Activated T-helper 1 cell treated with anti-CD3 and anti-CD28 coated beads, Interleukin-12 subunit alpha, Interleukin-12 subunit beta, Interleukin-2, Interleukin-4 antibody, amounts not matched to agents 30 ng/mL and 10 ng/mL and 1 ng/mL, durations not matched to agents 14 hours and 24 hours and 36 hours (primary cell): ENCODE measurements at regions not wholly inside any gene's neighbourhood (a gene's known extent, or its start where the extent isn't known, plus 50 kb on each side); places are given as distances from the start of the nearest gene placed in this dataset.

Experiments
- DNase-seq: peaks from one replicate; pipeline ENCODE4 v3.0.0; 2021; ENCODE audit warnings: low spot score
- H3K27ac Mint-ChIP-seq: one replicate; pipeline ENCODE4 v1.8.0; 2021; ENCODE audit warnings: mild to moderate bottlenecking, mixed read lengths
- H3K27me3 Mint-ChIP-seq: one replicate; pipeline ENCODE4 v1.8.0; 2022; ENCODE audit warnings: mild to moderate bottlenecking, moderate library complexity, mixed read lengths; ENCODE audit not compliant: insufficient read depth
- H3K36me3 Mint-ChIP-seq: one replicate; pipeline ENCODE4 v1.8.0; 2021; ENCODE audit warnings: low read depth, mixed read lengths
- H3K4me1 Mint-ChIP-seq: one replicate; pipeline ENCODE4 v1.8.0; 2021; ENCODE audit warnings: low read depth, mixed read lengths
- H3K4me3 Mint-ChIP-seq: one replicate; pipeline ENCODE4 v1.8.0; 2021; ENCODE audit warnings: mild to moderate bottlenecking, moderate library complexity, mixed read lengths
- H3K9me3 Mint-ChIP-seq: one replicate; pipeline ENCODE4 v1.8.0; 2021; ENCODE audit warnings: mixed read lengths
- intact Hi-C: fragments of 100-400 bp; cut with micrococcal nuclease; formaldehyde crosslinking; loops from one replicate; pipeline ENCODE4 v1.15.1; 2024

DNA sequence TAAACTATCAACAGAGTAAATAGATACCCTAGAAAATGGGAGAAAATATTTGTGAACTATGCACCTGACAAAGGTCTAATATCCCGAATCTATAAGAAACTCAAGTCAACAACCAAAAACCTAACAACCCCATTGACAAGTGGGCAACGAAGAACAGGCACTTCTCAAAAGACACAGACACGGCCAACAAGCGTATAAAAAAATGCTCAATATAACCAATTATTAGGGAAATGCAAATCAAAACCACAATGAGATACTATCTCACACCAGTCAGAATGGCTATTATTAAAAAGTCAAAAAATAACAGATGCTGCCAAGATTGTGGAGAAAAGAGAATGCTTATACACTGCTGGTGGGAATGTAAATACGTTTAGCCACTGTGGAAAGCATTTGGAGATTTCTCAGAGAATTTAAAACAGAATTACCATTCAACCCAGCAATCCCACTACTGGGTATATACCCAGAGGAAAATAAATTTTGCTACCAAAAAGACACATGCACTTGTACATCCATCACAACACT lies 63.2 kb upstream of the CAV2 start:
- DNase-seq, result no peak
- intact Hi-C loops, result no loop called here
- Mint-ChIP-seq H3K27me3 (peaks cover 10% of the 10 kb centered on the region), H3K9me3 (no peaks in the 10 kb centered on the region), H3K27ac (no peak overlapping the region), H3K36me3 (no peaks in the 10 kb centered on the region), H3K4me1 (no peaks in the 10 kb centered on the region), H3K4me3 (no peak overlapping the region)

DNA sequence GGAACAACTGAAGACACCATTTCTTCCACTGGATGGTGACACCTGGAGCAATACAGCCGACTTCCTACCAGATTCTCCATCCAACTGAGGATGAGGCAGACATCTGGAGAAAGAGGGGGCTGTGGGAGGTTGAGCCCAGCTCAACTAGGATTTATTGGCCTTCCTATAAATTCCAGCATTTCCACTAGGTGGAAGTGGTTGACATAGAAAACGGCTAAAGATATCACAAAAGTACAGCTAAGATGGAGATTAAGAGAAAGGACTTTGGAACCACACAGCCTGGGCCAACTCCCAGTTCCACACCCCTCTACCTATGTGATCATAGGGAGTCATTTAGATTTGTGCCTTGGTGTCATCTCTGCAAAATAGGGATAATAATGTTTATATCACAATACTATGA lies 61.3 kb upstream of the CAV2 start:
- Mint-ChIP-seq H3K27ac (no peak overlapping the region), H3K9me3 (no peaks in the 10 kb centered on the region), H3K4me1 (no peaks in the 10 kb centered on the region), H3K4me3 (no peak overlapping the region), H3K36me3 (no peaks in the 10 kb centered on the region), H3K27me3 (peaks cover 10% of the 10 kb centered on the region)
- intact Hi-C loops, result no loop called here
- DNase-seq, result no peak

- no peak overlapping the region for H3K27ac Mint-ChIP-seq
- intact Hi-C loops, result no loop called here
- H3K9me3 Mint-ChIP-seq, result no peaks in the 10 kb centered on the region
Observed at GRCh38 chr7:116439005-116439404, 60.5 kb upstream of the CAV2 start.

DNA sequence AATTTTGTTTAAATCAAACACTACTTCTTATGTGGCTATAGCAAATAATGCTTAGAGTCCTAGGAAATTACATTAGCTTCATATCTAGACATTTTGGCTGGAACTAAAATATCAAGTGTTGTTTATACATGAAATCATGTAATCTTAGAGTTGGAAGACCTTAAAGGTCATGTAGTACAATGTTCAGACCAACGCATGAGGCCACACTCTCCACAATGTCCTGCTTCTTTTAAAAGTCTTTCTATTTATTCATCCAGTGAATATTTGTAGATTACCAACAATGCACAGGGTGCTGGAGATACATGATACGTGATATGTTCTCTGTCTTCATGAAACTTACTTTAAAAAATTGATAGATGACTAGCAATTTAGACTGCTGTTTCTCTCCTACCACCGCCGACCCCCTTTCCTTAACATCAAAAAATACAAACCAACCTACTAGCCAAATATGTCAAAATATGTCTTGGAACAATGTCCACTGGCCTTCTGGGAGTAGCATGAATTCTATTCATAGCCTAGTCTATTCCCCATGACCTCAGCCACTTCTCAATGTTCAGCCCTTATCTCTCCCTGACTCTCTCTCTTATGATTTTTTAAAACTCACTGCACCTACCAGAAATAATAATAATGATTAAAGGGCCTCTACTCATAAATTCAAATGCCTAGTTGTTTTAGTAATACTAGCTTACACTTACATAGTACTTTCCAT lies 59.5 kb upstream of the CAV2 start:
- DNase-seq, result no peak
- H3K36me3 Mint-ChIP-seq, result no peaks in the 10 kb centered on the region
- no peak overlapping the region for H3K27ac Mint-ChIP-seq
- no peaks in the 10 kb centered on the region for H3K4me1 Mint-ChIP-seq
- intact Hi-C loops, result no loop called here
- H3K4me3 Mint-ChIP-seq, result no peak overlapping the region
- peaks cover 10% of the 10 kb centered on the region for H3K27me3 Mint-ChIP-seq
- H3K9me3 Mint-ChIP-seq, result no peaks in the 10 kb centered on the region

More at GRCh38 chr7:116439005-116439404, 60.5 kb upstream of the CAV2 start:
- Mint-ChIP-seq H3K27me3 (peaks cover 10% of the 10 kb centered on the region), H3K36me3 (no peaks in the 10 kb centered on the region), H3K4me3 (no peak overlapping the region), H3K4me1 (no peaks in the 10 kb centered on the region)
- DNase-seq, result no peak

DNA sequence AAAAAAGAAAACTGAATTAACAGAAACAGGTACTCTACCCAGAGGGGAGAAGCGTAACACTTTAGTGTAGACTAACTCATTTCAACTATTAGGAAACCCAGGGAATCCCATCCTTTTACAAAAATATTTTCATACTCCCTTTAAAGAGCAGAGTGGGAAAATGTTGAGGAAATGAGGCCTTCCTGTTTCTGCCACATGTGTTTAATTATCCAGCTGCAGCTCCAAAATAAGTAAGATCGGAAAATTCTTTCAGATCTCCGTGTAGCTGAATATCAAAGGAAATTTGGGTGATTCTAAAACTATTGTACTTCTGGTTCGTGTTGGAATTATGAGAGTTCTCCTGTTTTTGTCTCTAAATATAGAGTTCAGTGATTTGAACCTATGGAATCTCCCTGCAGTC lies 58.0 kb upstream of the CAV2 start:
- Mint-ChIP-seq H3K9me3 (no peaks in the 10 kb centered on the region), H3K4me3 (no peak overlapping the region), H3K27me3 (peaks cover 7% of the 10 kb centered on the region), H3K36me3 (no peaks in the 10 kb centered on the region), H3K4me1 (no peaks in the 10 kb centered on the region), H3K27ac (no peak overlapping the region)
- intact Hi-C loops, result no loop called here
- no peak for DNase-seq

DNA sequence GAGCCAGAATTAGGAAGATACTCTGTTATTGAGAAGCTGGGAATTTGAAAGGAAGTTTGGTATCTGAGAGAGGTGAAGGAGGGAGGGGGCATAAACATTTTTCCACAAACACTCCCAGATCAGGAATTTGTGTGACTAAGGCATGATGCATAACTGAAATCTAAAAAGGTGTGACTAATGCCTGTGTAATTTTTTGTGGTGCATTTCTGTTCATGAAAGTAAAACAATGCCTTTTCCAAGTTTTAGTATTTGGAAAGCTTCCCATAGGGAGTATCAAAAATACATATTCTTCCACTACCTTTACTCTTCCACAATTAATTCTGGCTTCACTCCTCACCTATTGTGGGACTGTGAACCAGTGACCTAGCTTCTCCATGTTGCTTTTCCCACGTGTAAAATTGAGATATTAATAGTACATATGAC lies 56.4 kb upstream of the CAV2 start:
- H3K27ac Mint-ChIP-seq, result no peak overlapping the region
- H3K36me3 Mint-ChIP-seq, result no peaks in the 10 kb centered on the region
- H3K4me3 Mint-ChIP-seq, result no peak overlapping the region
- no peaks in the 10 kb centered on the region for H3K27me3 Mint-ChIP-seq
- no peaks in the 10 kb centered on the region for H3K9me3 Mint-ChIP-seq
- intact Hi-C loops, result no loop called here
- H3K4me1 Mint-ChIP-seq, result no peaks in the 10 kb centered on the region
- DNase-seq, result no peak

DNA sequence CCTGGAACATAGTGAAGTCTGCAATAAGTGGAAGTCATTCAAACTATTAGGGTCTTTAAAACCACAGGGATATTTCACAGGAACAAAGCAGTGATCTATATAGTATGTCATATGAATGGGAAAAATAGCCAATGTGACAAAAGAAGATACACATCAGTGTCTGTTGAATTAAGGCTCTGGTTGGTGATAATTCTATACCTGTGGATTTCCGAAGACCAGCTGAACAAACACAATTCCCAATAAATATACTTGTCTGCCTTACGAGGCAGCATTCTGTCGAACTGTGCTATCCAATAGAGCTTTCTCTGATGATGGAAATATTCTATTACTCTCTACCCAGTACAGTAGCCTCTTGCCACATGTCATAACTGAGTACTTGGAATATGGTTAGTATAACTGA lies 55.9 kb upstream of the CAV2 start:
- DNase-seq, result no peak
- no peaks in the 10 kb centered on the region for H3K27me3 Mint-ChIP-seq
- no peaks in the 10 kb centered on the region for H3K36me3 Mint-ChIP-seq

GRCh38 chr7:116445447-116446211 lies 53.9 kb upstream of the CAV2 start:
- intact Hi-C loops, result no loop called here
- no peak for DNase-seq
- no peaks in the 10 kb centered on the region for H3K27me3 Mint-ChIP-seq
- no peaks in the 10 kb centered on the region for H3K4me1 Mint-ChIP-seq
- H3K9me3 Mint-ChIP-seq, result no peaks in the 10 kb centered on the region
- H3K36me3 Mint-ChIP-seq, result no peaks in the 10 kb centered on the region
- no peak overlapping the region for H3K4me3 Mint-ChIP-seq
- no peak overlapping the region for H3K27ac Mint-ChIP-seq

More for the DNA sequence above, 55.9 kb upstream of the CAV2 start:
- no peaks in the 10 kb centered on the region for H3K4me1 Mint-ChIP-seq
- no peak overlapping the region for H3K4me3 Mint-ChIP-seq
- no peak overlapping the region for H3K27ac Mint-ChIP-seq
- intact Hi-C loops, result no loop called here
- H3K9me3 Mint-ChIP-seq, result no peaks in the 10 kb centered on the region

DNA sequence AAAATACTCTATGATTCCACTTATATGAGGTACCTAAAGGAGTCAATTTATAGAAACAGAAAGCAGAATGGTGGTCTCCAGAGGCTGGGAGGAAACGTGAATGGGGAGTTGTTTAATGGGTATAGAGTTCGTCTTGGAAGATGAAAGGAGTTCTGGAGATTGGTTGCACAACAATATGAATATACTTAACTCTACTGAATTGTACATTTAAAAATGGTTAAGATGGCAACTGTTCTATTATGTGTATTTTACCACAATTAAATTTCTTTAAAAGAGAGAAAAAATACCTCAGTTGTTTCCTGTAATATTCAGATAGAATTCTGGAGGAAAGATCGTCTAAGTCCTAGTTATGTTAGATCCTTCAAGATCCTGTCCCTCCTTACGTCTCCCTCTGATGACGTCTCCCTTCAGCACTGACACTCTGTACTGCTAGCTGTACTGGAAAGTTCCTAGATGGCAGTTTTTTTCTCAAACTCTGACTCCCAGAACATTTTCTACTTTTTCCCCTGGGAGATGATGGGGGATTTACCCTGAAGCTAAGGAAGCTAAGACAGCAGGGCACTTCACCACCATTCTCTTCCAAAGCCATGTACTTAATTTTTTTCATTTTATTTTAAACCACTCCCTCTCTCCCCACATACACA lies 53.2 kb upstream of the CAV2 start:
- intact Hi-C loops, result no loop called here
- no peak overlapping the region for H3K27ac Mint-ChIP-seq
- no peaks in the 10 kb centered on the region for H3K4me1 Mint-ChIP-seq
- H3K27me3 Mint-ChIP-seq, result no peaks in the 10 kb centered on the region
- no peak for DNase-seq
- H3K4me3 Mint-ChIP-seq, result no peak overlapping the region
- no peaks in the 10 kb centered on the region for H3K36me3 Mint-ChIP-seq
- H3K9me3 Mint-ChIP-seq, result no peaks in the 10 kb centered on the region

DNA sequence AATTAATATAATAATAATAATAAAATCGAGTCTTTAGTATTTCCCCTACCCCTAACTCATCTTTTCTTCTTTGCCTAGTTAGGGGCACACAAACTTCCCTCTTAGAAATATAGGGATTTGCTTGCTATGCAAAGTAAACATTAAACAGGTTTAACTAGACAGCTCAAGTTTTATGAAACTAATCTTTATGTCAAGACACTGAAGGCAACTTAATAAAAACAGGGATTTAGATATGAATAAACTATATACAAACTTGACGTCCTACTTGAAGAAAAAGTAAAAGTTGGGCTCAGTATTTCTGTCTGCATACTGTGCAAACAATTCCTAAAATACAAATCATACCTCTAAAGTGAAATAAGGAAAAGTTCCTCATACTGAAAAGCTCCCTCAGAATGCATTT lies 52.1 kb upstream of the CAV2 start:
- no peak for DNase-seq
- H3K4me1 Mint-ChIP-seq, result no peaks in the 10 kb centered on the region
- no peak overlapping the region for H3K27ac Mint-ChIP-seq
- no peaks in the 10 kb centered on the region for H3K36me3 Mint-ChIP-seq
- H3K4me3 Mint-ChIP-seq, result no peak overlapping the region
- intact Hi-C loops, result no loop called here
- no peaks in the 10 kb centered on the region for H3K27me3 Mint-ChIP-seq
- no peaks in the 10 kb centered on the region for H3K9me3 Mint-ChIP-seq

DNA sequence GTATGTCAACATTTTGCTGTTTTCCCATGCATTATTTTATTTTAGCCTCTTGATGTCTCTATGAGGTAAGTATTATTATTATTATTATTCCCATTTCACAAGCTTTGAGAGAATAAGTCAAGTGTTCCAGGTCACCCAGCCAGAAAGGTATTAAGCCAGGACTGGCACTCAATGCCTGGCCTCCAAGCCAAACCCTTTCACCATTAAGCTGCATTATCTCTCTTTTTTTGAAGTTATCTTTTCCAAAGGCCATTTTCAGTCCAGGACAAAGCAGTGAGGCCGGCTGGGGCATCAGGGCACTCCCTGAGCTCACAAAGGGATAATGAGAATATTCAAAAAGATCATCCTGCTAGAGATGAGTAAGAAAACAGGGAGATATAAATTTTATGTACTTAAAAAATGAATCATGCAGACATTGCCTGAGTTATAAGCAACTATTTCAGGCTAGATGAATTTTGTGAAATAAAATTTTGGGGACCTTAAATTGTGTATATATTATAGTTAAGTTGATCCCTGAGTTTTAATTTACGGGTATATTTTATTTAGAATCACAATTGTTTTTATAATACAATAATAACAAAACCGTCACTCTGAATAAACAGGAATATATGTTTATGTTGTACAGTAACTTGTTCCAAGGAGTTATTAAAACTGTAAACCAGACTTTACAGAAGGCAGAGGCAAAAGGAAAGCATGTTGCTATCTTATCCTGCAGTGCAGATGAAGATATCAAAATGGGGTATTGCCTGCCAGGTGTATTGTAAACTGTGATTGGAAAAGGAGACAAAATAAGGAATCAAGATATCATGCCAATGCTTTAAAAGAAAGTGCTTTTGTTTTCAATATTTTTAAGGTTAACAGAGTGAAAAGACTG lies 51.3 kb upstream of the CAV2 start:
- Mint-ChIP-seq H3K27me3 (no peaks in the 10 kb centered on the region), H3K4me3 (no peak overlapping the region), H3K9me3 (no peaks in the 10 kb centered on the region), H3K27ac (no peak overlapping the region), H3K4me1 (no peaks in the 10 kb centered on the region), H3K36me3 (no peaks in the 10 kb centered on the region)
- intact Hi-C loops, result no loop called here
- no peak for DNase-seq

- Mint-ChIP-seq H3K27ac (no peak overlapping the region), H3K4me1 (no peaks in the 10 kb centered on the region), H3K36me3 (no peaks in the 10 kb centered on the region), H3K9me3 (no peaks in the 10 kb centered on the region), H3K4me3 (no peak overlapping the region), H3K27me3 (no peaks in the 10 kb centered on the region)
- no peak for DNase-seq
- intact Hi-C loops, result no loop called here
Observed at GRCh38 chr7:116449441-116449840, 50.1 kb upstream of the CAV2 start.
